KMS-11 (cell line): ENCODE measurements at regions not wholly inside any gene's neighbourhood (a gene's known extent, or its start where the extent isn't known, plus 50 kb on each side); places are given as distances from the start of the nearest gene placed in this dataset.
"Not testable (repeated sequence)": the region's sequence is repeated elsewhere in the genome, so short reads cannot be mapped to it uniquely, and the experiment has no call there.

Experiments
- H2AFZ ChIP-seq: fragments of 200-600 bp; sonication (generic); 2 replicates; pipeline ENCODE4 v1.6.1; 2016; ENCODE audit warnings: antibody characterized with exemption, mixed run types, low read depth
- H3K27ac ChIP-seq: fragments of 200-600 bp; sonication (generic); 2 replicates; pipeline ENCODE4 v1.6.1; 2016; ENCODE audit warnings: mild to moderate bottlenecking, mixed run types
- H3K27me3 ChIP-seq: fragments of 200-600 bp; sonication (generic); 2 replicates; pipeline ENCODE4 v1.6.1; 2017; ENCODE audit warnings: mild to moderate bottlenecking, low read depth, mixed run types, moderate library complexity; ENCODE audit not compliant: insufficient read depth
- H3K36me3 ChIP-seq: fragments of 200-600 bp; sonication (generic); 2 replicates; pipeline ENCODE4 v1.6.1; 2017; ENCODE audit warnings: mild to moderate bottlenecking, mixed run types; ENCODE audit not compliant: insufficient read depth
- H3K4me1 ChIP-seq: fragments of 200-600 bp; sonication (generic); 2 replicates; pipeline ENCODE4 v1.6.1; 2016; ENCODE audit warnings: mild to moderate bottlenecking, low read depth, mixed run types; ENCODE audit not compliant: poor library complexity, severe bottlenecking
- H3K4me2 ChIP-seq: fragments of 200-600 bp; sonication (generic); 2 replicates; pipeline ENCODE4 v1.7.0; 2016; ENCODE audit warnings: mild to moderate bottlenecking, mixed run types
- H3K4me3 ChIP-seq: fragments of 200-600 bp; sonication (generic); IDR thresholded peaks from 2 replicates; pipeline ENCODE4 v1.6.1; 2017; ENCODE audit warnings: low read depth, low read length, mixed read lengths; ENCODE audit not compliant: insufficient read depth
- H3K79me2 ChIP-seq: fragments of 200-600 bp; sonication (generic); 2 replicates; pipeline ENCODE4 v1.6.1; 2016; ENCODE audit warnings: low read depth, mixed run types; ENCODE audit not compliant: insufficient read depth
- H3K9ac ChIP-seq: fragments of 200-600 bp; sonication (generic); 2 replicates; pipeline ENCODE4 v1.6.1; 2016; ENCODE audit warnings: mild to moderate bottlenecking, mixed run types
- H4K20me1 ChIP-seq: fragments of 200-600 bp; sonication (generic); 2 replicates; pipeline ENCODE4 v1.6.1; 2016; ENCODE audit warnings: mild to moderate bottlenecking, mixed run types; ENCODE audit not compliant: insufficient read depth
- CTCF ChIP-seq: fragments of 200-600 bp; sonication (generic); conservative IDR thresholded peaks from 2 replicates; pipeline ENCODE4 v1.6.1; 2017; ENCODE audit warnings: low read depth, mild to moderate bottlenecking, antibody characterized with exemption, low read length, moderate library complexity, mixed read lengths

GRCh38 chr9:30536494-30536893, 1847.9 kb upstream of the ACO1 start:
- Histone ChIP-seq H3K9ac (no peak overlapping the region), H3K27me3 (no peaks in the 10 kb centered on the region), H4K20me1 (no peaks in the 10 kb centered on the region), H3K36me3 (no peaks in the 10 kb centered on the region), H3K4me1 (no peaks in the 10 kb centered on the region), H3K79me2 (no peaks in the 10 kb centered on the region), H3K4me2 (no peak overlapping the region), H2AFZ (no peak overlapping the region), H3K4me3 (no peak overlapping the region), H3K27ac (no peak overlapping the region)
- TF ChIP-seq CTCF: no peak

DNA sequence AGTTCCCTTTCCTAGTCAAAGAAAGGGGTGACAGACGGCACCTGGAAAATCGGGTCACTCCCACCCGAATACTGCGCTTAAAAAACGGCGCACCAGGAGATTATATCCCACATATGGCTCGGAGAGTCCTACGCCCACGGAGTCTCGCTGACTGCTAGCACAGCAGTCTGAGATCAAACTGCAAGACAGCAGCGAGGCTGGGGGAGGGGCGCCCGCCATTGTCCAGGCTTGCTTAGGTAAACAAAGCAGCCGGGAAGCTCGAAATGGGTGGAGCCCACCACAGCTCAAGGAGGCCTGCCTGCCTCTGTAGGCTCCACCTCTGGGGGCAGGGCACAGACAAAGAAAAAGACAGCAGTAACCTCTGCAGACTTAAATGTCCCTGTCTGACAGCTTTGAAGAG, 1844.7 kb upstream of the ACO1 start:
- H3K4me2 ChIP-seq, H2AFZ ChIP-seq, H3K4me1 ChIP-seq, H3K79me2 ChIP-seq, H3K27ac ChIP-seq, H3K4me3 ChIP-seq, H3K9ac ChIP-seq, H4K20me1 ChIP-seq, H3K27me3 ChIP-seq, H3K36me3 ChIP-seq: not testable (repeated sequence)

DNA sequence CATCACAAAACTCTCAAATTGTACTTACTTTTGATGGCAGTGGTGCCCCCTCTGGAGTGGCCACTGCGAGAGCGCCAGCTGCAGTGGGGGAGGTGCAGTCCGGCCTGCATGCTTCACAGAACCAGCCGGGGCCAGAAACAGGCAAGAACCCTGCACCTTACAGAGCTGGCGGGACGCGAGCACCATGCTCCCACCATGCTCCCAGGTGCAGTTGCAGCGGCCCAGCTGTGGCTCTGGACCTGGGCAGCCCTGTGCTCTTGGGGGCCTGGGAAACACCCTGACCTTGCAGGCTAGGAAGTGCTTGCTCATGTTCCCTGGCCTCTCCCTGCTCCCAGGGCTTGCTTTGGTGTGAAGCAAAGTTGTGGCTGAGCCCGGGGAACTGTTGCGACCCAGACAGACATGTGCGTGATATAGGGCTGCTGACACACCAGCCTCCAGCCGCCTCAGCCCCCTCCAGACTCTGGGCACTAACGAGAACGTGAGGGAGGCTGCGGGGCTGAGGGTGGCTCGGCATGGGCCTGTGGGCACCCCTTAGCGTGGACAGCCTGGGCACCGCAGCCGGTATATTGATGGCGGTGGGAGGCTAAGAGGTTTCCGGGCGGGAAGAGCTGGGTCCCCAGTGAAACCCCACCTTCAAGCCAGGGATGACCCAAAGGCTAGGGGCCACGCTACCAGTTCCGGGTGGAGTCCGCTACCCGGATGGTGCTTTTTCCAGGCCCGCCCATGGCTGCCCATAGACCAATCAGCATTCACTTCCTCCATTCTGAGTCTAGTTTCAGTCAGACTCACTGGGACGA, 1809.9 kb upstream of the ACO1 start:
- H3K4me2 ChIP-seq: no peak overlapping the region
- H3K36me3 ChIP-seq: no peaks in the 10 kb centered on the region
- H3K9ac ChIP-seq: no peak overlapping the region
- no peaks in the 10 kb centered on the region for H3K79me2 ChIP-seq
- H4K20me1 ChIP-seq: no peaks in the 10 kb centered on the region
- H3K4me3 ChIP-seq: no peak overlapping the region
- H3K27me3 ChIP-seq: no peaks in the 10 kb centered on the region
- H3K4me1 ChIP-seq: no peaks in the 10 kb centered on the region
- no peak for TF ChIP-seq CTCF
- no peak overlapping the region for H3K27ac ChIP-seq
- no peak overlapping the region for H2AFZ ChIP-seq

DNA sequence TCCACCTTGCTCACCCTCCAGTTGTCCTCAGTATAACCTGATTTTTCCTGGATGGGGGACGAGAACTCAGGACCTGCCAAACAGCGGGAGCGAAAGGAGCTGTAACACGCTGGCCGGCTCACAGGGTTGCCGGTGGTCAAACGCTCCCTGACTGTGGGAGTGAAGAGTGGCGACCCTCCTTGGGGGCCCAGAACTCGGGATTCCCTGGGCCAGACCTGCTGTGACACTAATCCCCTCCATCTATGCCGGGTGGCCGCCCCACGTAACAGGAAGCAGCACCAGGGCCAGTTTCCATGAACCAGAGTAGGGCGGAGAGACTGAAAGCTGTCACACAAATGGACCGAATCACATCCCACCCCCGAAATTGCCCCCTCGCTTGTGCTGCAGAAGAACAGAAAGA, 1809.2 kb upstream of the ACO1 start:
- Histone ChIP-seq H3K4me3 (no peak overlapping the region), H3K36me3 (no peaks in the 10 kb centered on the region), H3K9ac (no peak overlapping the region), H3K4me2 (no peak overlapping the region), H4K20me1 (no peaks in the 10 kb centered on the region), H3K79me2 (no peaks in the 10 kb centered on the region), H3K27me3 (no peaks in the 10 kb centered on the region), H3K4me1 (no peaks in the 10 kb centered on the region), H3K27ac (no peak overlapping the region), H2AFZ (no peak overlapping the region)
- no peak for TF ChIP-seq CTCF

DNA sequence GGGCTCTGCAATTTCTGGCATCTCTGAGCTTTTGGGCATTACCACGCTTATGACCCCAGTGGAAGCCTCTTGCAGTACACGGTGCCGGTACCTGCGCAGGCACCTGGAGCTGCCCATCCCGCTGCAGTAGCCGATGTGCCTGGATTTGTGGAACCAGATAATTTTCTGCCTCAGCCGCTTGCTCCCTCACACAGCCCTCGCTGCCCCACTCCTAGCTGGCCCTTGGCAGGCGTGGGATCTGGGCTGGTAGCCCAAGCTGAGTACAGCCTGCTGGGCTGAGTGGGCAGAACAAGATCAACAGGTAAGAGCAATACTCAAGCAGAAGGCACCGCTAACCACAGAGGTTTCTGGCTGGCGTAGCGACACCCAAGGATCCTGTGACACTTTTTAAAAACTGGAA, 1808.8 kb upstream of the ACO1 start:
- no peaks in the 10 kb centered on the region for H3K4me1 ChIP-seq
- H2AFZ ChIP-seq: no peak overlapping the region

More for the DNA sequence above, 1808.8 kb upstream of the ACO1 start:
- Histone ChIP-seq H3K4me2 (no peak overlapping the region), H3K4me3 (no peak overlapping the region), H3K79me2 (no peaks in the 10 kb centered on the region), H3K9ac (no peak overlapping the region), H4K20me1 (no peaks in the 10 kb centered on the region), H3K27ac (no peak overlapping the region), H3K27me3 (no peaks in the 10 kb centered on the region), H3K36me3 (no peaks in the 10 kb centered on the region)
- no peak for TF ChIP-seq CTCF
